Neural cell (in vitro differentiated cells): ENCODE measurements at regions not wholly inside any gene's neighbourhood (a gene's known extent, or its start where the extent isn't known, plus 50 kb on each side); places are given as distances from the start of the nearest gene placed in this dataset.
"Not testable (repeated sequence)": the region's sequence is repeated elsewhere in the genome, so short reads cannot be mapped to it uniquely, and the experiment has no call there.

ENCODE experiments used
- CTCF ChIP-seq: fragments of 450-650 bp; IDR thresholded peaks from 2 replicates; pipeline ENCODE4 v1.5.1; 2014; ENCODE audit warnings: antibody characterized with exemption, mild to moderate bottlenecking, moderate library complexity; ENCODE audit not compliant: poor library complexity, severe bottlenecking
- EP300 ChIP-seq: fragments of 450-650 bp; conservative IDR thresholded peaks from 2 replicates; pipeline ENCODE4 v1.6.1; 2014; ENCODE audit warnings: antibody characterized with exemption, mild to moderate bottlenecking, moderate library complexity; ENCODE audit not compliant: poor library complexity, severe bottlenecking
- RAD21 ChIP-seq: fragments of 450-650 bp; conservative IDR thresholded peaks from 2 replicates; pipeline ENCODE4 v1.6.1; 2014; ENCODE audit warnings: antibody characterized with exemption, mild to moderate bottlenecking, moderate library complexity
- SMC3 ChIP-seq: fragments of 450-650 bp; conservative IDR thresholded peaks from 2 replicates; pipeline ENCODE4 v1.6.1; 2014; ENCODE audit warnings: antibody characterized with exemption, mild to moderate bottlenecking, moderate library complexity; ENCODE audit not compliant: poor library complexity

GRCh38 chr10:77740396-77740795, 102.8 kb upstream of the KCNMA1 start:
- TF ChIP-seq CTCF, RAD21, EP300, SMC3: not testable (repeated sequence)
